ENCODE measurements at regions not wholly inside any gene's neighbourhood (a gene's known extent, or its start where the extent isn't known, plus 50 kb on each side); places are given as distances from the start of the nearest gene placed in this dataset.

DNA sequence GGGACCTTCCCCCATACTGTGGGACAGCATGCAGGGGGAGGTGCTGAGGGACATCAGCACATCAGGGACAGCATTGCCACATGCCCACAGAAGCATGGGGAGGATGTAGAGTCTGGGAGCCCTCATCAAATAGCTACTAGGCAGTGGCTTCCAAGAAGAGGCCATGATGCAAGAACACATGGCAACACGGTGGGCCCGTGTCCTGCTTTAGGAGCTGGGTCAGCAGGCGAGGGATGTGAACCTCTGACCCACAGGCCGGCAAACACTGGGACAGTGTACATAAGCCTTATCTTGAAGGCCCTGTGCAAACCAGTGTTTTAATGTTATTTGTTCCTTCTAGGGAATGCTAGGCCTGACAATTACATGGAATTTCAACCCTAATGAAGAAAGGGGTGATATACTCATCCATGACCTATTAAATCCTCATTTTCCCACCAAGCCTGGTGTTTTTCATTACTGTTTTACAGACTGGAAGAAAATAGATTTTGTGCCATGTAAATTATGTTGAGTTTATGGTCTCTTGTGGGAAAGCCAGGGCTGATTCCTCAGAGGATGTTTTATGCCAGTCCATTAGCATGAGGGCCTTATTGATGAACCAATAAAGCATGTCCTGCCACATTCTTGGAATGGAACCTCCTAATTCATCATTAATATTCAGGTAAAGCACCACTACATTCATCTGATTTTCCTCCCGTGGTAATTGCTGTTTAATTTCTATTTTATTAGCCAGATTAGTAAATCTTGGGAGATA is 61.7 kb upstream of the SLC25A26 start:
- Histone ChIP-seq H3K9ac (ENCODE audit: insufficient read depth, low read length, poor library complexity, severe bottlenecking) (no peak overlapping the region), H3K36me3 (replicated peaks in 1 of 2; ENCODE audit: control insufficient read depth in 1 of 2, insufficient read depth in 2 of 2, low read length in 2 of 2) (no peaks in the 10 kb centered on the region), H3K9me3 (replicated peaks in 1 of 2; ENCODE audit: control insufficient read depth in 1 of 2, insufficient read depth in 1 of 2, low read length in 2 of 2) (no peaks in the 10 kb centered on the region), H3K27me3 (ENCODE audit: control insufficient read depth in 2 of 2, insufficient read depth in 2 of 2, low read length in 2 of 2) (no peaks in the 10 kb centered on the region), H4K20me1 (ENCODE audit: insufficient read depth, low read length) (no peaks in the 10 kb centered on the region), H3K4me3 (replicated peaks in 1 of 3; ENCODE audit: low read depth in 2 of 3, low read length in 3 of 3) (no peak overlapping the region), H3K79me2 (ENCODE audit: insufficient read depth, low read length) (no peaks in the 10 kb centered on the region), H3K4me1 (ENCODE audit: control insufficient read depth in 1 of 2, insufficient read depth in 2 of 2, low read length in 2 of 2) (no peaks in the 10 kb centered on the region), H3K4me2 (replicated peaks; ENCODE audit: extremely low read depth, low read length, poor library complexity, severe bottlenecking) (no peak overlapping the region), H2AFZ (ENCODE audit: insufficient read depth, low read depth, low read length, poor library complexity, severe bottlenecking) (no peak overlapping the region), H3K27ac (ENCODE audit: low read depth in 1 of 2, low read length in 2 of 2) (no peak overlapping the region)
- Mint-ChIP-seq H3K4me3 (no peak overlapping the region), H3K27me3 (ENCODE audit: low read depth in 3 of 3) (peaks cover 0 to 2% (median 1%) of the 10 kb centered on the region in 3 donors), H3K4me1 (no peaks in the 10 kb centered on the region), H3K27ac (no peak overlapping the region), H3K9me3 (peaks cover 0 to 3% (median 0%) of the 10 kb centered on the region in 7 donors), H3K36me3 (no peaks in the 10 kb centered on the region)
- DNase-seq: no peak
- intact Hi-C loops (cut with micrococcal nuclease): no loop called here
- WGBS (ENCODE audit: insufficient coverage): 92% methylated on average over 4 of the region's 5 CpGs
- TF ChIP-seq, protein P1, sequence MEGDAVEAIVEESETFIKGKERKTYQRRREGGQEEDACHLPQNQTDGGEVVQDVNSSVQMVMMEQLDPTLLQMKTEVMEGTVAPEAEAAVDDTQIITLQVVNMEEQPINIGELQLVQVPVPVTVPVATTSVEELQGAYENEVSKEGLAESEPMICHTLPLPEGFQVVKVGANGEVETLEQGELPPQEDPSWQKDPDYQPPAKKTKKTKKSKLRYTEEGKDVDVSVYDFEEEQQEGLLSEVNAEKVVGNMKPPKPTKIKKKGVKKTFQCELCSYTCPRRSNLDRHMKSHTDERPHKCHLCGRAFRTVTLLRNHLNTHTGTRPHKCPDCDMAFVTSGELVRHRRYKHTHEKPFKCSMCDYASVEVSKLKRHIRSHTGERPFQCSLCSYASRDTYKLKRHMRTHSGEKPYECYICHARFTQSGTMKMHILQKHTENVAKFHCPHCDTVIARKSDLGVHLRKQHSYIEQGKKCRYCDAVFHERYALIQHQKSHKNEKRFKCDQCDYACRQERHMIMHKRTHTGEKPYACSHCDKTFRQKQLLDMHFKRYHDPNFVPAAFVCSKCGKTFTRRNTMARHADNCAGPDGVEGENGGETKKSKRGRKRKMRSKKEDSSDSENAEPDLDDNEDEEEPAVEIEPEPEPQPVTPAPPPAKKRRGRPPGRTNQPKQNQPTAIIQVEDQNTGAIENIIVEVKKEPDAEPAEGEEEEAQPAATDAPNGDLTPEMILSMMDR (IDR thresholded peaks at IDR 0.05): no peak

DNA sequence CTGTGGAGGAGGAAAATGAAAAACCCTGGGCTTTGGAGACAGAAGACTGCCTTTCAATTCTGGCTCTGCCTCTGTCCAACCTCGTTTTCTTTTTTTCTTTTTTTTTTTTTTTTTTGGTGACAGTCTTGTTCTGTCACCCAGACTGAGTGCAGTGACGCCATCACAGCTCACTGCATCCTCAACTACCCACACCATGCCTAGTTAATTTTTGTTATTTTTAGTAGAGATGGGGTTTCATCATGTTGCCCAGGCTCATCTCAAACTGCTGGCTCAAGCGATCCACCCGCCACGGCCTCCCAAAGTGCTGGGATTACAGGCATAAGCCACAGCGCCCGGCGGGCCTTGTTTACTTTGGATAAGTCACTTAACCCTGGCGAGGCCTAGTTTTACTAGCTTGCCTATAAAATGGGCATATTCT is 66.3 kb upstream of the SLC25A26 start:
- intact Hi-C loops (cut with micrococcal nuclease): no loop called here

More for the DNA sequence above, 66.3 kb upstream of the SLC25A26 start:
- Mint-ChIP-seq H3K36me3 (no peaks in the 10 kb centered on the region), H3K27ac (no peak overlapping the region), H3K9me3 (peaks cover 0 to 3% (median 0%) of the 10 kb centered on the region in 7 donors), H3K4me1 (no peaks in the 10 kb centered on the region), H3K27me3 (ENCODE audit: low read depth in 3 of 3) (peaks cover 0 to 3% (median 2%) of the 10 kb centered on the region in 3 donors), H3K4me3 (no peak overlapping the region)
- H2AFZ ChIP-seq (ENCODE audit: insufficient read depth, low read depth, low read length, poor library complexity, severe bottlenecking): no peak overlapping the region
- H3K4me2 ChIP-seq (replicated peaks; ENCODE audit: extremely low read depth, low read length, poor library complexity, severe bottlenecking): no peak overlapping the region
- WGBS (ENCODE audit: insufficient coverage): 100% methylated on average over 3 of the region's 9 CpGs
- no peak overlapping the region for H3K27ac ChIP-seq (ENCODE audit: low read depth in 1 of 2, low read length in 2 of 2)
- H3K79me2 ChIP-seq (ENCODE audit: insufficient read depth, low read length): no peaks in the 10 kb centered on the region
- no peaks in the 10 kb centered on the region for H3K27me3 ChIP-seq (ENCODE audit: control insufficient read depth in 2 of 2, insufficient read depth in 2 of 2, low read length in 2 of 2)
- no peak for DNase-seq
- H3K9me3 ChIP-seq (replicated peaks in 1 of 2; ENCODE audit: control insufficient read depth in 1 of 2, insufficient read depth in 1 of 2, low read length in 2 of 2): no peaks in the 10 kb centered on the region
- no peak overlapping the region for H3K4me3 ChIP-seq (replicated peaks in 1 of 3; ENCODE audit: low read depth in 2 of 3, low read length in 3 of 3)
- no peaks in the 10 kb centered on the region for H3K36me3 ChIP-seq (replicated peaks in 1 of 2; ENCODE audit: control insufficient read depth in 1 of 2, insufficient read depth in 2 of 2, low read length in 2 of 2)
- no peak overlapping the region for H3K9ac ChIP-seq (ENCODE audit: insufficient read depth, low read length, poor library complexity, severe bottlenecking)
- H3K4me1 ChIP-seq (ENCODE audit: control insufficient read depth in 1 of 2, insufficient read depth in 2 of 2, low read length in 2 of 2): no peaks in the 10 kb centered on the region
- TF ChIP-seq, protein P1 (IDR thresholded peaks at IDR 0.05): no peak
- no peaks in the 10 kb centered on the region for H4K20me1 ChIP-seq (ENCODE audit: insufficient read depth, low read length)

All from CD14-positive monocyte (primary cell).